Sigmoid colon (tissue), 4 donors: ENCODE measurements at regions not wholly inside any gene's neighbourhood (a gene's known extent, or its start where the extent isn't known, plus 50 kb on each side); places are given as distances from the start of the nearest gene placed in this dataset.

Source experiments
- CTCF ChIP-seq, 4 experiments: fragments of 450-650 bp in 3 of 4; fragments of 200-600 bp in 1 of 4; IDR thresholded peaks; one replicate each; pipeline ENCODE4 v1.5.1; 2016 to 2019; ENCODE audit warnings: antibody characterized with exemption in 4 of 4, mild to moderate bottlenecking in 3 of 4, moderate library complexity in 2 of 4
- EP300 ChIP-seq, 4 donors: sonication (generic); formaldehyde crosslinking; IDR thresholded peaks; one replicate each; pipeline ENCODE4 v1.6.1; 2017; ENCODE audit warnings: antibody characterized with exemption in 4 of 4

- TF ChIP-seq CTCF (IDR thresholded peaks at IDR 0.05) (no peak), EP300 (IDR thresholded peaks at IDR 0.05) (no peak)
These were observed 760.1 kb upstream of the NECTIN3 start for GRCh38 chr3:110311541-110311940.
